HTR-8/SVneo (cell line): ENCODE measurements at regions not wholly inside any gene's neighbourhood (a gene's known extent, or its start where the extent isn't known, plus 50 kb on each side); places are given as distances from the start of the nearest gene placed in this dataset.

ENCODE experiments used
- DNase-seq: peaks from one replicate; pipeline ENCODE4 v3.0.0; 2011; ENCODE audit warnings: low spot score, mixed read lengths; ENCODE audit not compliant: insufficient read length
- FAIRE-seq: peaks from 2 replicates; lab custom pipeline; 2011; peaks lifted over from hg19 to GRCh38; lab: Jason Lieb, UNC

DNA sequence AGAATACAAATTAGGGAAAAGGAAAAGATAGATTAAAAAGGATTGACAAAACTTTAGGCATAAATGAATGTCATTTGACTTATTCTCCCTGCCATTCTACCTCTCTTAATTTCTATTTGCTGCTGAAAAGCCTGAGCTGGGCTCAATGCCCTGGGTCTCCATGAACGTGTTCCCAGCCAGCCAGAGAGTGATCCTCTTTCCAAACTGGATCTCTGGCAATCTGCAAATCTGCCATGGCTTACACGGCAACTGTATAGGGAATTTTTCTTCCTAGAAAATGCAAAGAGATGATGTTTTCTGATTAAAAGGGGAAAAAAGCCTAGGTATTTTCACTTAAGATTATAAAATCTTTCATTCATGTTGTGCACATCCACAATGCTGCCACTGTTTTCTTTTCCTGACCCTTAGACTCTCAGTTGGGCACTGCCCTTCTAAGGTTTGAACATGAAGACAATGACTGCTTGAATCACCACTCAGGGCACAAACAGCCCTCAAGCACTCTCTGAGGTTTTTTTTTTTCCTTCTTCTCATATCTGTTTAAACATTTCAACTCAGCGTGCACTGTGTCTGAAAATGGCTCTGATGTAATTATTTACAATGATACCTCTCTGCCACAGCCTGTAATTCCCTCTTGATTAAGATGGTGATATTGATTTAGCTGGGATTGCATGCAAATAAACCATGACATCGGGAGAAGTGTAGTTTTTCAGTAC, 60.3 kb downstream of the DACT1 start:
- FAIRE-seq: peak; percentile 73
- DNase-seq: no peak

DNA sequence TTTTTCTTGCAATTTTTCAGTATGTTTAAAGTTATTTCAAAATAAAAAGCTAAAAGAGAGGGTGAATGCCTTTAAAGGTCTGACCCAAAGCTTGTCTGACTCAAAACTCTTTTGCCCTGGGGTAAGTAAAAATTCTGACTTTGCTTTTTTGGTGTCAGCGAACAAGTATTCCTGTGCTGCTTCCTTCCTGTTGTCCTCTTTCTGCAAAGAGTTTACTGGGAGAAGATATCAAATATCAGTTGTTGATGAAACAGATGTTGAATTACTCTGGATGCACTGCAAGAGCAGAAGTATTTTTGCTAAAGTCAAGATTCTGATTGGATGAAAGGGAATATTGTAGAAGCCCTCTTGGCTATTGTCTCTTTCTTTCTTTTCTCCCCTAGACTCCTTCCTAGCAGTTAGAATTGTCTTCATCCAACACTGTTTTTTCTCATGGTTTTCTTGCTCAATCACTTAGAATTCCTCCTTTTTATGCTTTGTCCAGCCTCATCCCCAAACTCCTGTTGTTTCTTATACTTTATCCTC, 62.0 kb downstream of the DACT1 start:
- DNase-seq (no peak), FAIRE-seq (no peak)

DNA sequence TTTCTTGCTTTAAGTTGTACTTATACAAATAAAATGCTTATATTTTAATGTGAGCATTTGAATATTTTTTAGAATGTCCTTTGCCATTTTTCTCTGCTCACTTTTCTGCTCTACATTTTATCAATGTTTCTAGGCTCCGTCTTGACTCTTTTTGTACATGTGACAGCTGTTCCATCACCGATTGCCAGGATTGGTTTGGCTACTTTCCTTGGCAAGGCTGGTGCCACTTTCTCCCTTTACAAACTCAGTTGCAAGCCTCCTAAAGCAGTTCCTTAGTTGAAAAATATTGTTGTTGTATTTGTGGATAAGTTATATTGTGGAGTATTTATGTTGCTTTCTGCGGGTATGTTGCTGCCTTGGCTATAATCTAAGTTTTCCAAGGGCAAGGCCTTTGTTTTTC, 63.4 kb downstream of the DACT1 start:
- DNase-seq (no peak), FAIRE-seq (peak; percentile 20)

DNA sequence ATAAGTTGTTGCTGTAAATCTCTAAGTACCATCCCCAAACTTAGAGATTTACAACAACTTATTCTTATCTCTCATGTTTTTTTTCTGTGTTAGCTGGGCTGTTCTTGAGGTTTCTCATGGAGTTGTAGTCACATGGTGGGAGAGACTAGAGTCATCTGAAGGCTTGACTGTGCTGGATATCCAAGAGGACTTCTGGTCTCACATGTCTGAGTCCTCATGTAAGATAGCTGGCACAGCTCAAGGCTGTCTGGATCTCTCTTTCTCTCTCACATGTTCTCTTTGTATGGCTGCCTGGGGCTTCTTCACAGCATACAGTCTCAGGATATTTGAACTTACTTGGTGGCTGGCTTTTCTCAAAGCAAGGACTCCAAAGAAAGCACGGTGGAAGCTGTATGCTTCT, 63.8 kb downstream of the DACT1 start:
- FAIRE-seq (no peak), DNase-seq (no peak)

DNA sequence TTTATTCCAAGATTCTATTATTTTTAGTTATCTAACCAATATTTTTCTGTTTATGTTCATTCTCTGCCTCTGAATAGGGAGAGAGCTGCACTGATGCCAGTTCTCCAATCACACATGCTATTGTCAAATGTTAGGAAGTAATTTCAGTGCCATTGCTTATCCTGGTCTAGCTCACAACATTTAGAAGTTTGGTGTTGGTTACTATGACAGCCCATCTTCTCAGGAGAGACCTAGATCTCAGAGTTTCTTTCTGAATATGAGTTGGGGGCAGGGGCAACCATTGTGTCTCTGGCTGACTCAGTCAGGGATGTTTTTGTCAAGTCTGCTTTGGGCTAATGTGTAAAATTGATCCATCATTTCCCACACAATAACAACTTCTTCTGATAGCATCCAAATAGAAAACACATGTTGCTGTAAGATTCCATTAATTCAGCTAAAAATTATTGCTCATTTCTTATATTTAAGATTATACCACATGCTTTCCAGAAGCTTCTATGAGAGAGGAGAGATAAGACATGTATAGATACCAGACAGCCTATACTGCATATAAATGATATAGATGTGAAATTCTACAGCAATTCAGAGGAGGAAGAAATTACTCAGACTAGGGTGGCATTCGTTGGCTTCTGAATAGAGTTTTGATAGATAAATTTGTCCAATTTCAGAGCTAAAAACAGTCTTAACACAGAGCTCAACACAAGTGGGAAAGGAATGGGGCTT, 64.8 kb downstream of the DACT1 start:
- DNase-seq: no peak
- FAIRE-seq: peak; percentile 76

DNA sequence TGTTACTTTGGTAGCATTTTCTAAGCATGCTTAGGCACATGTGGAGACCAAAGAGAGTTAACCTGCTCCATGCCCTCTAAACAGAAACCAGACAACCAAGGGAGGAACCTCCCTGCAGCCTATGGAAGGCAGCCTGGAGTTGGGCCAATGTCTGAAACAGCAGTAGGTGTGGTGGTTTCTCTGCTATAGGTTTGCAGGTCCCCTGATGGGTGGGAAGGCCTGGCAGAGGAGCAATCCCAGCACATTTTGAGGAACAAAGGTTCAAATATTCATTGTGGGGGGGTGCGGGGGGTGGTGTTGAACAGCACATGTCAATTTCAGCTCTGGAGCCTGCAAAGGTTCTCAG, 65.4 kb downstream of the DACT1 start:
- no peak for DNase-seq
- peak; percentile 66 for FAIRE-seq

DNA sequence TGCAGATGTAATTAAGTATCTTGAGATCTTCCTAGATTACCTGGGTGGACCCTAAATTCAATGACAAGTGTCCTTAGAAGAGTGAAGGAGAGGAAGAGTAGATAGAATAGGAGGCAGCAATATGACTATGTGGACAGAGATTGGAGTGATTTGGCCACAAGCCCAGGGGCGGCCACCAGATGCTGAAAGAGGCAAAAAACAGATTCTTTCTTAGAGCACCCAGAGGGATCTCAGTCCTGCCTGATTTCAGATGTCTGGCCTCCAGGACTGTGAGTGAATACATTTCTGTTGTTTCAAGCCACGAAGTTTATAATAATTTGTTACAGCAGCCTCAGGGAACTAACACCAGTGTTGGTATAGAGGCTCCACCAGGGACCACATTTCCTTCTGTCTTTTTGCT, 67.3 kb downstream of the DACT1 start:
- FAIRE-seq: no peak
- no peak for DNase-seq

DNA sequence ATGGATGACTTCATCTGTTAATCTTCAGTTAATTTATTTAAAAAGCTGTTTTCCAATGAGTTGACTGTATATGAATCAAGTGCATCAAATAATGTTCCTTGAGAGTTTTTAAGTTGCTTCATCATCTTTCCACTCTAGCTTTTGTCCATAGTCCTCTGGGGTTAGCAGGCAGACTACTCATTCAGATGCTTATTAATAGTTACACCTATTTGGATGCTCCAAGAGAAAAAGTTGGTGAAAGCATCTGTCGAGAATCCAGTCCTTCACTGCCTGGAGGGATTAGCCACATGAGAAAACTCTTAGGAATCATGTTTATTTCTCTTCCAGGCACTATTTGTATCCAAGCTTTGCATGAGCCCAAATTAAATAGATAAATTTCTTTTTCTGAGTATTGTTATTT, 70.2 kb downstream of the DACT1 start:
- FAIRE-seq: no peak
- no peak for DNase-seq

DNA sequence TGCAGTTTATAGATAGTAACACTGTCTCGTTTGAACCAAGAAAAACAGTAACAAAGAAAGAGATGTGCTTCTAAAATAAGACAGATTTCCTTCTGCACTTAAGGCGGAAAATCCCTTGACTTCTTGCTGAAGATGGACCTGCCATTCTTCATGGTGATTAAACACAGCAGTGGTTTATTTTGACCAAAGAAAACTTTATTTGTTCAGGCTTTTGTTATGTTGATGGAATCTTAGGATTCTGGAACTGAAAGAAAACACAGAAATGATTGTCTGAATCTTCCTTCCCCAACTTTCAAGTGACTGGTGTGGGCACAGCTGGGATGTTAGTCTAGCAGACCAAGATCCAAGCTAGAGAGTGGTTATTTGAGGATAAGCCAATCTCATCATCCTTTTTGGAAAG, 72.2 kb downstream of the DACT1 start:
- DNase-seq (no peak), FAIRE-seq (peak; percentile 96)

DNA sequence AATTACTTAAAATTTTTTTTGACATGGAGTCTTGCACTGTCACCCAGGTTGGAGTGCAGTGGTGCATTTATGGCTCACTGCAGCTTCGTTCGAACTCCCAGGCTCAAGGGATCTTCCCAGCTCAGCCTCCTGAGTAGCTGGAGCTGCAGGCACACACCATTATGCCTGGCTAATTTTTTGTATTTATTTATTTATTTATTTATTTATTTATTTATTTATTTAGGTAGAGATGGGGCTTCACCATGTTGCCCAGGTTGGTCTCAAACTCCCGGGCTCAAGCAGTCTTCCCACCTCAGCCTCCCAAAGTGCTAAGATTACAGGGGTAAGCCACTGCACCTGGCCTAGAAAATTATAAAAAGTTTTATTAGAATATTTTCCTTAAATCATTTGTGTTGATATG, 73.6 kb downstream of the DACT1 start:
- no peak for DNase-seq
- no peak for FAIRE-seq

DNA sequence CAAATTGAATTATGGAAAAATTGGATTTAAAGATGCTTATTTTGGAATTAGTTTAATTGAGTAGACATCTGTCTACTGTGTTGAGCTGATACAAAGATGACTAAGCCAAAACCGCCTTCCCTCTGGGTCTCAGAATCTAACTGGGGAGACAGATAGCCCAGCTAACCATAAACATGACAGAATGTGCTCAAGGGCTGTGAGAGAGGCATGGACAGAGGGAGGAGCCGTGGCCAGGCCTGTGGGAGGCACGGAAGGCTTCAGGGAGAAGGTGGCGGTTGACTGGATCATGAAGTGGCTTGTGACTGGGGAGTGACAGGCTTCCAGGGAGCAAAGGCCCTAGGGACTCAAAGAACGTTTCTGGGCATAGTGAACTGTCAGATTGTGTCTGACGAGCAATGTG, 74.6 kb downstream of the DACT1 start:
- FAIRE-seq (peak; percentile 75), DNase-seq (no peak)

DNA sequence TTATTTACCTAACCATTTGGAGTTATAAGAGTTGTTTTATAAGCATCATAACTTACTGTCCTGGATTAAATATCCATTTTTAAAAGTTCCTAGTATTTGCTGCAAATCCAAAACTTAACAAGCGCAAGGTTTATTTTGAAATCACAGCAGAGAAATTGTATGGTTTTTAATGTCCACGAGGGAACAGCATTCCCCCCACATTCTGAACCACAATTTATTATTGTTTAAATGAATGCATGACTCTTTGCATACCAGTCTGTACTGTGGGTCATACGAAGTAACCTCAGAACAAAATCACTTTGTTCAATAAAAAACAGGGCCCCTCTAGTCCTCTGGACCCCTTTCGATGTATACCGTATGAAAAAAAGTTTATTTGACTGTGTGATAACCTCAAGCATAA, 75.9 kb downstream of the DACT1 start:
- DNase-seq: no peak
- FAIRE-seq: no peak

DNA sequence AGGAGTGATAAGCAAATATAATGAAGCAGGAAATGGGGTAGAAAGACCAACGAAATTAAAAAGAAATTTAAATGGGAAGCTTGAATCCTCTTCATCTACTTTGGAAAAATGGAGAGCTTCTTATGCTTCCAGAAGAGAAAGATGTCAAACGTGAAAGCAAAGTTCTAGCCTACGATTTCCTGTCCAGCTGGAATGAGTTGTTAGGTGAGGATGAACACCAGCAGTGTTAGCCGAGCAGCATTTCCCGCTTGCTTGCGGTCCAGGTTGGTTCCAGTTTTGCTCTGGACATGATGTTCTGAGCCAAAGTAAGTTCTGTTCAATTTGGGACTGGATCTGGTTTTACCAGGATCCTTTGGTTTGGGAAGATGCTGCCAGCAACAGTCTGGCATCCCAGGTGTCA, 78.9 kb downstream of the DACT1 start:
- FAIRE-seq (no peak), DNase-seq (no peak)

DNA sequence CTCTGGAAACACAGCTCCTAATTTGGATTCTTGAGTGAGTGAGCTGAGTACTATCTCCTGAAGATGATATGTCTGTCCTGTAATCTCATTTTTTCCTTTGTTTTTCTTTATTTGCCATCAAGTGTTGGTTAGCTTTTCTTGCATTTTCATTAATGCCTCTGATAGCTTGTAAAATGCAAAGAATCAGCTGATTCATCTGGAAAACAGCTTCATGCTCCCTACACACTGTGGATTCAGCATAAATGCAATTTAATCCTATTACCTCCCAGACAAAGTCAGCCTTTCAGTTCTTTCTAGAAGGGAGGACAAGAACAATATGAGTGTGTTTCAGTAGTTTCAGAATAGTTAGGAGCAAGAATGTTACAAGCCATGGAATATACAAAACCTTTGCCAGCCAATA, 79.4 kb downstream of the DACT1 start:
- FAIRE-seq (no peak), DNase-seq (no peak)

DNA sequence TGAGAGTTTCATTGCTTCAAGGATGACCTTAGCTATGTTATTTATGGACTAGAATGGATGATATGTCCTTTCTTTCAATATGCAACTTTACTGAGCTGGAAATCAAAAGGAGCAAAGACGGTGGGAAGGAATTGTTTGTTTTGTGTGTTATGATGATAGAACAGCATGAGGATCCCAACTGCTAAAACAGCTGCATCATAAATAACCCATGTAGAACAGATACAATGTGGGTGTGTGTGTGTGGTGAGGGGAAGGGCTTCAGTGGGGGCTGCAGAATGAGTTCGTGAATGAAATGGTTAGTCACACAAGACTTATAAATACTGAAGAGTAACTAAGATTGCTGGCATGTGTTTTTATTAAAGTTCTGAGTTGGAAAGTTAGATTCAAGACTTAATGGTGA, 80.1 kb downstream of the DACT1 start:
- DNase-seq (no peak), FAIRE-seq (no peak)

DNA sequence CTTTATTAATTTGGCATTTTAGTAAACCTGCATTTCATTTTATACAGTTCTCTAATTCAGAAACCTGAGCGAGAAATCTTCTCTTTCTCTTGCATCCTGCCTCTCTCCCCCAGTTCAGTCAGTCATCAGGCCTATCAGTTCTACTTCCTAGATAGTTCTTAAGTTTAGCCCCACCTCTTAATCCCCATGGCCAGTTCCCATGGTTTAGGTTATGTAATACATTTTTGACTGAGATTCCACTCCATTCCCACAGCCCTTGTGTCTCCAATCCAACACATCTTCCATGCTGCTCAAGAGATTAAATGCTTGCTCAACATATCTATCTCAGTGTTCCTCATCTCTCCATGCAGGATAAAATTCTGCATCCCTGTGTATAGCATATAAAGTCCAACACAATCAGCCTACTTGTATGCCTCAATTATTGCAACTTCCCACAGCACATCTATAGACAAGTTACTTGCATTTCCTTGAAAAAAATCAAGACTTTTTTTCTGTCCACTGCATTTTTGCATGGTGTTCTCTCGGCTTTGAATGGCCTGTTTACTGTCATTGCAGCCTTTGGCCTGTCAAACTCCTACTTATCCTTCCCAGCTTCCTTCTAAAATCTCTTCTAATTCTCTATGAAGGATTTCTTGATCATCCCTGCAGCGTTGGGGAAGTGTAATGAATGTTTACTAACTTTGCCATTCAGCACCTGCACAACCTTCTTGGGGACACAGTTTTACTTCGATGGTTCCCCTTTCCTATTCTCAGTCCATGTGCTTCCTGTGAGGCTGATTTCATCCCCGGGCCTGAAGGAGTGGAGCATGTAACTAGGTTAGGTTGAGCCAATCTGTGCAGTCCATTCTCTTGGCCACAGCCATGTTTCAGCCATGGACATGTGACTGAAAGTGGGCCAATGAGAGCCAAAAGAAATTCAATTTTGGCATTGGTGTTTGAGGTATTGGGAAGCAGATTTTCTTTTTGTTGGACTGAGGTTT, 80.8 kb downstream of the DACT1 start:
- no peak for FAIRE-seq
- no peak for DNase-seq

DNA sequence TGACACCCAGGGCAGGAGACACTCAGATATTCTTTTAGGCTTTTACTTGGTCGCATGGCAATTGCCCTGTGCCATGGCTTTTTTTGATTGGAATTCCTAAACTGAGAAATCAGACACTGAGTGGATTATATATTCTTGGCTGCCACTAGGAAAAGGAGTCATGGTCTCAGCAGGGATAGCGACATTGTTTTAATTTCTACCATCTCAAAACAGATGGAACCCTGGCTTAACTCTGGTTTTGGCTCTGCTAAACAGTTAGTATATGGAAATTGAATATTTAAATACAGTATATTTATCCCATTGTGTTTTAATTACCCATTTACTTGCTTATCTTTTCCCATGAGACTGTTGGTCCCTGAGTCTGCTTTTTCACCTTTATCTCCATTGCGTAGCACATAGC, 84.0 kb downstream of the DACT1 start:
- no peak for DNase-seq

DNA sequence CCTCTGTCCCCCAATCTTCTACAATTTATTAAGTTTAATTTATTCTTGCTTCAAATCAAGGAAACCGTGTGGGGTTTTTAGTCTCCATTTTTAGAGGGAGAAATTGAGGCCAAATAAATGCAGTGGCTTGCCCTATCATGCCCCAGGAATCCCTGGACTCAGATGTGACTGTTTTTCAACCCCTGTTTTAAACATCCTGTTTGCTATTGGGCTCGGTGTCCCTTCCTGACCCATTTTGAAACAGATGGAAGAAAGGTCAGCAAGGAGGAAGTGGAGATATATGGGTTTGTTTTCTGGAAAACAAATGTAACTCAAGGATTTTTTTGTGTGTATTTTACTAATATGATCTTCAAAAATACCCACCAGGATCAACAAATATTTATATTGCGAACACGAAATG, 84.7 kb downstream of the DACT1 start:
- DNase-seq (no peak), FAIRE-seq (peak; percentile 76)

More for the DNA sequence above, 84.0 kb downstream of the DACT1 start:
- no peak for FAIRE-seq

DNA sequence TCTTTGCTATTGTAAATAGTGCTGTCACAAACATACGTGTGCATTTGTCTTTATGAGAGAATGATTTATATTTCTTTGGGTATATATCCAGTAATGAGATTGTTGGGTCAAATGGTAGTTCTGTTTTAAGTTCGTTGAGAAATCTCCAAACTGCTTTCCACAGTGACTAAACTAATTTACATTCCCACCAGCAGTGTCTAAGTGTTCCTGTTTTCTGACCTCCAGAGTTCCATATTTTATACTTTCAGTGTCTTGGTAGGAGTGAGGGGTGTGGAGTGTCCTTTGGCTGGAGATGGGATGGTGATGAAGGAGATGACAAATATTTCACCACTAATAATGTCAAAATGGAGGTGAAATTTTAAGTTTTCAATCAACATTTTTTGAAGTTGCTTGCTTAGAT, 86.4 kb downstream of the DACT1 start:
- no peak for DNase-seq
- no peak for FAIRE-seq

DNA sequence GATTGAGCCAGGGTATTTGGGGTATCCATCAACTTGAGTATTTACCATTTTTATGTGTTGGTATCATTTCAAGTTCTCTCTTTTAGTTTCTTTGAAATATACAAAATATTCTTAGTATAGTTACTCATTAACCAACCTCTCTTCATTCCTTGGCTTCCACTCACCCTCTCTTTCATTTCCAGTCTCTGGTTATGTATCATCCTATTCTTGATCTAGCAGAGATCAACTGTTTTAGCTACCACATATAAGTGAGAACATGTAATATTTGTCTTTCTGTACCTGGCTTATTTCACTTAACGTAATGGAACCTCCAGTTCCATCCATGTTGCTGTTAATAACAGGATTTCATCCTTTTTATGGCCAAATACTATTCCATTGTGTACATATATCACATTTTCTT, 86.9 kb downstream of the DACT1 start:
- FAIRE-seq (peak; percentile 83), DNase-seq (no peak)

DNA sequence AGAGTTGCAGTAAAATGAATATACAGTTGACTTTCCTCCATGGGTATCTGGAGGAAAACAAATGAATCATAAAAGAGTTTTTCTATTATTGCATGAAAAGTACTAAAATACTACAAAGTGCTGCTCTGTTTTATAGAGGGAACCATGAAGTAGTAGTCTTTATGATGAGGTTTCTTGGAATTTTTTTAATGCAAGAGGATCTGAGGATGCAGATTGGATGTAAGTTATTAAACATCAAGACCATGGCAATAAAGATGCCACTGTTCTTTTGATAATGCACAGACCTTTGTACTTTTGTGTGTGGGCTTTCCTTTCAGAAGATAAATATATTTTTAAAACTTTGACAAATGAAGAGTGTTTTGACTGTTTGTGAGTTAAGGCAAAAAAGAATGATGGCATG, 87.5 kb downstream of the DACT1 start:
- DNase-seq: no peak
- no peak for FAIRE-seq
